ENCODE measurements at regions not wholly inside any gene's neighbourhood (a gene's known extent, or its start where the extent isn't known, plus 50 kb on each side); places are given as distances from the start of the nearest gene placed in this dataset.

GRCh38 chr13:40290758-40291157, 375.7 kb downstream of the FOXO1 start:
- DNase-seq (ENCODE audit: low read depth in 2 of 2), result no peak
- no peak for TF ChIP-seq CTCF (IDR thresholded peaks at IDR 0.05; ENCODE audit: low read depth, low read length)
- no peak overlapping the region for H3K4me3 ChIP-seq (replicated peaks in 1 of 2; ENCODE audit: low read depth in 2 of 2, low read length in 2 of 2)

- TF ChIP-seq CTCF (IDR thresholded peaks at IDR 0.05; ENCODE audit: low read depth, low read length), result no peak
- DNase-seq (ENCODE audit: low read depth in 2 of 2), result no peak
- H3K4me3 ChIP-seq (replicated peaks in 1 of 2; ENCODE audit: low read depth in 2 of 2, low read length in 2 of 2), result no peak overlapping the region
These were observed 374.3 kb downstream of the FOXO1 start for GRCh38 chr13:40292108-40292507.

DNA sequence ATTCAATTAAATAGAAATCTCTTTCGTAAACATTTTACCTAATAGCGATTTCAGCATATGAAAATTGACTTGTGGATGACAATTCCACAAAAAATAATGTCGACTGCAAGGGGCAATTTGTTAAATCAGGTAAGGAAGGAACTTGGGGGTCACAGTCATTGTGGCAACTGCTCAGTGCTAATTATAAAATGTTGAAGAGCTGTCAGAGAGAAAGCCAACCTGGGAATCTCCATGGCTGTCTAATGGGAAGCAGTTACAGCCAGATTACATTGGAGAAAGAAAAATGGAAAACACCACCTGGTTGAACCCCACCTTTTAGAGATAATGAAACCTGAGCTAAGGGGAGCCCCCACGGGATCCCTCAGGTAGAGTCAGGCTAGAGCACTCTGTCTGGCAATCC, 373.9 kb downstream of the FOXO1 start:
- H3K4me3 ChIP-seq (replicated peaks in 1 of 2; ENCODE audit: low read depth in 2 of 2, low read length in 2 of 2), result no peak overlapping the region

GRCh38 chr13:40302351-40302750, 364.1 kb downstream of the FOXO1 start:
- no peak for TF ChIP-seq CTCF (IDR thresholded peaks at IDR 0.05; ENCODE audit: low read depth, low read length)
- no peak overlapping the region for H3K4me3 ChIP-seq (replicated peaks in 1 of 2; ENCODE audit: low read depth in 2 of 2, low read length in 2 of 2)
- no peak for DNase-seq (ENCODE audit: low read depth in 2 of 2)

More for the DNA sequence above, 373.9 kb downstream of the FOXO1 start:
- no peak for TF ChIP-seq CTCF (IDR thresholded peaks at IDR 0.05; ENCODE audit: low read depth, low read length)
- no peak for DNase-seq (ENCODE audit: low read depth in 2 of 2)

- no peak for DNase-seq (ENCODE audit: low read depth in 2 of 2)
- no peak overlapping the region for H3K4me3 ChIP-seq (replicated peaks in 1 of 2; ENCODE audit: low read depth in 2 of 2, low read length in 2 of 2)
- no peak for TF ChIP-seq CTCF (IDR thresholded peaks at IDR 0.05; ENCODE audit: low read depth, low read length)
These were observed 362.1 kb downstream of the FOXO1 start for GRCh38 chr13:40304391-40304790.

DNA sequence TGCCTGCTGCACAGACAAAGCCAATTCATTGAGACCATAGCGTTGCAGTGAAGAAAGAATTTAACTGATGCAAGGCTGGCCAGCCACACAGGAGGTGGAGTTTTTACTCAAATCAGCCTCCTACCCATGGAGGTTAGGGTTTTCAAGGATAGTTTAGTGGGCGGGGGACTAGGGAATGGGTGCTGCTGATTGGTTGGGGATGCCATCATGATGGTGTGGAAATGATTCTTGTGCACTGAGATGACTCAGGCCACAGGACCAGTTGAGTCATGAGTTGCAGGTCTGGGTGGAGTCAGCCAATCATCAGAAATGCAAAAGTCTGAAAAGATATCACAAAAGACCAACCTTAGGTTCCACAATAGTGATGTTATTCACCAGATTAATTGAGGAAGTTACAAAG, 359.6 kb downstream of the FOXO1 start:
- no peak overlapping the region for H3K4me3 ChIP-seq (replicated peaks in 1 of 2; ENCODE audit: low read depth in 2 of 2, low read length in 2 of 2)
- no peak for TF ChIP-seq CTCF (IDR thresholded peaks at IDR 0.05; ENCODE audit: low read depth, low read length)
- DNase-seq (ENCODE audit: low read depth in 2 of 2), result peak in 1 of 2 donors; percentile 19

DNA sequence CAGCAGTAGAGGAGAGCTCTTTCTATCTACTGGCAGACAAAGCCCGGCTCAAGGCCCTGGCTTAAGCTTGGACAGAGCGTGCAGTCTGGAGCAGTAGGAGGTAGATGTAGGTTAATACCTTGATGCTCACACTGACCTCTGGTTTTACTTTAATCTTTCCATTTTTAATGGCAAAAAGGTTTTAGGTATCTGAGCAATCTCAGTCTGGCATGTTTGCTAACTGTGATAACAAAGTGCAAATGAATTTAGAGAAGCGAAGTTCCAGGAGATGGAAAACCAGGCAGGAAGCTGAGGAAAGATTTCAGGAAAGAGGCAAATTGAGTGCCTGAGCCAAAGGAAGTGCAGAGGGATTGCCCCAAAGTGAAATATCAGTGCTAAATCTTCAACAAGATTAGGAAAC, 356.6 kb downstream of the FOXO1 start:
- no peak for DNase-seq (ENCODE audit: low read depth in 2 of 2)
- TF ChIP-seq CTCF (IDR thresholded peaks at IDR 0.05; ENCODE audit: low read depth, low read length), result no peak

More for the DNA sequence above, 356.6 kb downstream of the FOXO1 start:
- H3K4me3 ChIP-seq (replicated peaks in 1 of 2; ENCODE audit: low read depth in 2 of 2, low read length in 2 of 2), result no peak overlapping the region

Measured in cardiac fibroblast (primary cell).